ENCODE measurements at regions not wholly inside any gene's neighbourhood (a gene's known extent, or its start where the extent isn't known, plus 50 kb on each side); places are given as distances from the start of the nearest gene placed in this dataset.

GRCh38 chr1:36602184-36602583 is 119.5 kb upstream of the CSF3R start:
- DNase-seq = no peak

- no peak for DNase-seq
These were observed 117.1 kb upstream of the CSF3R start for GRCh38 chr1:36599828-36600227.

- DNase-seq = no peak
These were observed 114.8 kb upstream of the CSF3R start for GRCh38 chr1:36597514-36597913.

DNA sequence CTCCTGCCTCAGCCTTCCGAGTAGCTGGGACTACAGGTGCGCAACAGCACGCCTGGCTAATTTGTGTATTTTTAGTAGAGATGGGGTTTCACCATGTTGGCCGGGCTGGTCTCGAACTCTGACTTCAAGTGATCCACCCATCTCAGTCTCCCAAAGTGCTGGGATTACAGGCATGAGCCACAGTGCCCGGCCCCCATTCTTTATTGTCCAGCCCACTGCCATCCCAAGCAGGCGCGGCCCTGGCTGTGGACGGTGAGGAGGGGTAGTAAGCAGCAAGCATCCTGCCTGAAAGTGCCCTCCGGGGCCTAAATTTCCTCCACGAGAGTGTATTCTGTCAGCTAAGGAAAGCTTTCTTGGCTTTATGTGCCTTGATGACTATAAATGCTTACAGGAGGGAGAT is 113.2 kb upstream of the CSF3R start:
- DNase-seq = no peak

DNA sequence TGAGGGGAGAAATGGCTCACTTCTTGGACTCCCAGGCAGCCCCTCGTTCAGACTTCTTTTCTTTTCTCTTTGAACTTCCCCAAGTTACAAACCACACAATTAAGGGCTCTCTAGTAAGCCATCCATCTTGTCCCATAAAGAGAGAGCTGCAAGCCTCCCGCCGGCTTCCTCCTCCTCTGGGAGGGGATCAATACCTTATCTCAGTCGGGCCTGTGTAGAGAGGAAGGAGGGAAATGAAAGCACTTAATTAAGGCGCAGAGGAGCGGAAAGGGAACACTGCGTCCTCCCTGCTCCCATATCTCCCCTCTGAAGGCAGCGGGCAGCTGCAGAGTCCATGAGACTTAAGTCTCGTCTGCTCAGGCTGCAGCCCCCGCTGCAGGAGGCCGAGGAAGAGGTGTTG is 112.6 kb upstream of the CSF3R start:
- no peak for DNase-seq

DNA sequence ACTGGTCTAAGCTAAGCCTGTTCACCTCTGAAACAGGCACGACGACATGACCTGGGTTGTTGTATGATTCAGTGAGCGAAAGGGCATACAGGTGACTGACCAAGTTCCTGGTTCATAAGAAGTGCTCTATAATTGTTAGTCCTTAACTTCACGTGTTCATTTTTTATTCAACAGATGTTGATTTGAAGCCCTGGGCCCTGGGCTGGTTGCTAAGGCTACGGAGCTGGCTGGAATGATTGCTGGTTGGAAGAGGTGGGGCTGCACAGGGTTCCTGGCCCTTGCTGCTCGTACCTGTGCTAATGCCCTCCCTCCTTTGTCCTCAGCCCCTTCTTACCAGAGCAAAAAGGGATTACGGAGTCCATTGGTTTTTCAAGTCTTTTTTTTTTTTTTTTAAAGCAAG is 111.3 kb upstream of the CSF3R start:
- DNase-seq = no peak

DNA sequence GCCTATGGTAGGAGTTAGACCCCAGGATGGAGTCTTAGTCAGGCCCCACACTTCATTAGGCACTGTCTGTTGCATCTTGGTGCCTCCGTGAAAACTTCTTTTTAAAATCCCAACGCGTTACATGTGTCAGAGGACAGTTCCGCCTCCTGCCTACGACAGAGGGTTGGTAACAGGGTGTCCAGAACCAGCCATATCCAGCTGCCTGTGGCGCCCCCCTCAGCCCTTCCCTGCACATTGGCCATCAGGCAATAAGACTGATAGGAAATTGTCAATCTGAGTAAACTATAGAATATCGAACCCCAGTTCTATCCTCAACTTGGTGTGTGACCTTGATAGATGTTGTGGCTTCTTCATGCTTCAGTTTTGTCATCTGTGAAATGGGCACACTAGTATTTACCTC is 108.6 kb upstream of the CSF3R start:
- no peak for DNase-seq

GRCh38 chr1:36590771-36591170 is 108.1 kb upstream of the CSF3R start:
- no peak for DNase-seq

GRCh38 chr1:36590264-36590663 is 107.6 kb upstream of the CSF3R start:
- DNase-seq = no peak

GRCh38 chr1:36588972-36589371 is 106.3 kb upstream of the CSF3R start:
- no peak for DNase-seq

DNA sequence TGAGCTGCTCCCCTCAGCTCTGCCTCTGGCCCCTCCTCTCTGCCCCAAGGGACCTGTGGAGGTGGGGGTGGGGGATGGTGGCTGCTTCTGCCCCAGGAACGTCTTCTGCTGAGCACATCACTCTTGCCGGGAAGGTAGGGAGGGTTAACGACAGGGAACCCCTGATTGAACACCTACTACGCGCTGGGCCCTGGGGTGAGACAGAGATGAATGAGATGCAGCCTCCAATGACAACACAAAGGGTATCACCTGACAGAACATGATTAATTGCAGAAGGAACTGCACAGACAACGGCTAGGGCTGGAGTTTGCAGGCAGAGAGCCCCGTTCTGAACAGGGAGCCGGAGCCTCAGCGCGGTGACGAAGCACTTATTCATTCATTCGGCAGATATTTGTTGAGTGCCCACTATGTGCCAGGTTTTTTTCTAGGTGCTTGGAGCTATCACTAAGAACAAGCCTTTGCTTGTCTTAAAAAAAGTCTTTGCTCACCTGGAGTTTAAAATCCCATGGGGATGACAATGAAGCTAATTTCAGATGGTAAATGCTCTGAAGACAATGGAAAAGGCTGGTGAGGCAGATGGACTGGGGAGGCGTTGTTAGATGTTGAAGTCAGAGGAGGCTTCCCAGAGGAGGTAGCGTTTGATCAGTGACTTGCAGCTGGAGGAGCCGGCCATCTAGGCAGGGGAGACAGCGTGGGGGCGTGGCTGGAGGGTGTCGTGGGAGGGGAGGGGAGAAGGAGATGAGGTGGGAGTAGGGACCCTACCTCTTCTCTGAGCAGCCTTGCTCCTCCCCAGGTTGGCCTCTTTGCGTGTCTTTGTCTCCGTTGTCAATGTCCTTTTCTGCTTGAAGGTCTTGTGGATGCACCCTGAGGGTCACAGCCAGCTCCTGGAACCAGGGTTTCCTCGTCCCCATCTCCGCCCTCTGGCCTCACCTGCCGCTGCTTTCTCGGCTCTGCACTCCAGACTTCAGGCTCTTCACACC is 103.1 kb upstream of the CSF3R start:
- no peak for DNase-seq

GRCh38 chr1:36584874-36585453 is 102.3 kb upstream of the CSF3R start:
- no peak for DNase-seq

DNA sequence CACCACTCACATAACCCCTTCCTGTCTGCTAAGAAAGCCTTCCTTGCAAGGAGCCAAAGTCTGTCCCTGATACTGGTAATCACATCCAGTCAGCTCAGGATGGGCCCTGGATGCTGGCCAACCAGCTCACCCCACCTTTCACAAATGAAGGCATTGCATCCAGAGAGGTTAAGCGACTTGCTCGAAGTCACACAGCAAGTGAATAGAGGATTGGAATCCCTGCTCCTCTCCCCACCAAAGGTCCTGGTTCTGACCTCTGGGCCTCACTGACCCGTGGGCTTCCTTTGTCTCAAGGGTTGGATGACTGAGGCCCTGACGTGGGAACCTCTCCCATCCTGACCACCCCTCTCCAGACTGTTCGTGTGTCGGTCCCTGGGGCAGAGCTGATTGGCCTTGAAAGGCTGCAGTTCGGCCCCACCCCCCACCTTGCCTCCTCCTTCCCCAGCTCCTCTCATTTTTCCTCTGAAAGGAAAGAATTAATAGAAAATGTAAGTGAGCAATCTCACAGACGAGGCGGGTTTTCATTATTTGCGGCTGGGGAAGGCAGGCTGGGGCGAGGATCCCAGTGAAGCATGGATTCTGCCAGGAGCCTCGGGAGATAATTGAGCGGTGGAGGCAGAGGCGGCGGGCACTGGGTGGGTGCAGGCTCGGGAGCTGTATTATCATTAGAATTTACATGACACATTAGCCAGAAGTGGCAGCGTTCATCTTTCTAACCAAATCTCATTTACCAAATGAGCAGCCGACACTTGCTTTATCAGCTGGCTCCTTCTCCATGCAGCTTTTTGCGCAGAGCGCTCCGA is 101.5 kb upstream of the CSF3R start:
- no peak for DNase-seq

DNA sequence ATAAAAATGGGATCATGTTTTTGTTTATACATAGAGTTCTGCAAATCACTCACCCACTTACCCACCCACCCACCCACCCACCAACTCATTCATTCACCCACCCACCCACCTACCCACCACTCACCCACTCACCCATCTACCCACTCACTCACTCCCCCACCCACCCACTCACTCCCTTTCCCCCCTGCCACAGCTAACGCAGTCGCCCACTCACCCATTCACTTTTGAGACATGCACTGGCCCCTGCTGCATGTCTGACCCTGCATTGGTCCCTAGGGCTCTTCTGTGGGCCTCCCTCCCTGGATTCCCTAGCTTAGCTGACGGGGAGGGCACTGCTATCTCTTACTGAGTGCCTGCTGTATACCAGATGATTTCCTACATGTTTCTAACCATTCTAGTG is 100.4 kb upstream of the CSF3R start:
- no peak for DNase-seq

DNA sequence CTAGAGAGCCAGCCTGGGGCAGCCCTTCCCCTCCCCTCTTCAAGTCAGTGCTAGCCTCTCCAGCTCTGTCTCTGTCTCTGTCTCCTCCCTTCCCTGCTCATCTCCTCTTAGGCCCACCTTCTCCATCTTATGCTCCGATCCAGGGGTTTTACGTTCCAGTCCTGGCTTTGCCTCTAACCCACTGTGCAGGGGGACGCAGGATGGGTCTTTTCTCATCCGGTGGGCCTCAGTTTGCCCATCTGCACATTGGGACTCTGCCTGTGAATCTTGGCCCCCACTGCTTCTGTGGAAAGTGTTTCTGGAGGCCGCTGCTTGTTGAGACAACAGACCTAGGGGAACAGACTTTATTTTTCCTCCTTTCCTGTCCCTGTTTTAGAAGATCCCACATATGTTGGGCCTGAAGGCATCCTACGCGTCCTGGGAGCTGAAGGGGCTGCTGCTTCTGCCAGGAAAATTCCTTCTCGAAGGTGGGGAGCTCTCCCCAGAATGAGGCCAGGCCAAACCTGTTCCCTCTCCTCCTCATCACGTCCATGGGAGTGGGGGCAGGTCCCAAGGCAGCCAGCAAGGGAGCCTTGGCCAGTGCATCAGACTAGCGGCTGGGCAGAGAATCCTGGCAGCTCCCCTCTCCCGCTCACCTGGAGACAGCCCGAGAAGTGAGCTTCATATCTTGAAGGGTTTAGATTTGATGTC is 99.5 kb upstream of the CSF3R start:
- no peak for DNase-seq

DNA sequence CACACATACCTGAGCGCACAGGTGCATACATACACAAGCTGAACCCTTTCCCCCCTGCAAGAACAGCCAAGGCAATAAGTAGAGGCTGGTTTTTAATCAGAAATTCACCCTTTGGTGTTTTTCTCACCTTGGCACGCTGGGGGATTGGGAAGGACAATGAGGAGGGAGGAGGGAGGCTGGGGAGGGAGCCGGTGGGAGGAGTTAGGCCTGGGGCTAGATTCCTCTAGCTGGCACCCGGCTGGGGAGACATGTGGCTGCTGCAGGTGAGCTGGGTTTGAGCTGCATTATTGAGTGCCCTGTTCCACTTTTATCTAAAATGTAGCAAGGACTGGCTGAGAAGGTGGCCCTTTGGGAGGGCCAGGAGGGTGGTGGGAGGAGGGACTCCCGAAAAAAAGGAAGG is 97.8 kb upstream of the CSF3R start:
- no peak for DNase-seq

DNA sequence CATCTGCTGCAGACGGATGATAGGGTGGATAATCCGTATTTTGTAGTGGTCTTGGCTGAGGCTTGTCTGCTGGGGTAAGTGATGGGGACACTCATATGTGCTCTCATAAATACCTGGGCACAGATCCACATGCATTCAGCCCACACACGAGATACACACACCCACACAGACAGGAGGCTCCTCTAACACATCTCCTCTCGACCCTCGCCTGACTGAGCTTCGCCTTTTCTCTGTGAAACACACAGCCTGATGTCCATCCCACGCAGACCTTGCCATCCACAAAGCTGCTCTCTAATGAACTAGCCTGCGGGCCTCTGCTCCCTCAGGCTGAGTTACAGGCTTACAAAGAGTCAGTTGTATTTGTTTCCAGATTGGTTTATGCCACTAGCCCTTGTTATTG is 96.3 kb upstream of the CSF3R start:
- no peak for DNase-seq

DNA sequence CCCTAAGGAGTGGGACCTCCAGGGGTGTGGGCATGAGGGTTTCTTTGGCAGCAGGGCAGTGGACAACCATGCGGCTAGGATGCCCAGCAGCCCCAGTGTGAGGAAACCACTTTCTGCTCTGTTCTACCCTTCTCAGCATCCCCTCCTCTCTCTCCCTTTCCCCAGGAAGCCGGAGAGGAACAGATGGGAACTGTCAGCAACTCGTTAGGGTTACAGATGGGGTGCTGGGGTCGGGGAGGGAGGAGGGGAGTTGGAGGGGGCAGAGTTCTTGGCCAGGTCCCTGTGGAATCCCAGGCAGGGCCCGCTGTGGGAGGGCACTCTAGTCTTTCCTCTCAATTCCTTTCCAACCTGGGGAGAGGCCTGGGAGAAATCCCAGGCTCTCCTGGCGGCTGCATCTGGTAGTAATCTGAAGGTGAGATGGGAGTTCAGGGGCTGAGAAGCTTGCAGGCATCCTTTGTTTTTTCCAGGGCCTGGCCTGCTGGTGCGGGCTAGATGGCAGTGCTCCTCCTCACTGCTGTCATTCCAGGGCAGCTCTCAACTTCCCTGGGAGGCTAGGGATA is 93.9 kb upstream of the CSF3R start:
- DNase-seq = no peak

GRCh38 chr1:36576118-36576517 is 93.4 kb upstream of the CSF3R start:
- DNase-seq = peak; percentile 18 to 65

DNA sequence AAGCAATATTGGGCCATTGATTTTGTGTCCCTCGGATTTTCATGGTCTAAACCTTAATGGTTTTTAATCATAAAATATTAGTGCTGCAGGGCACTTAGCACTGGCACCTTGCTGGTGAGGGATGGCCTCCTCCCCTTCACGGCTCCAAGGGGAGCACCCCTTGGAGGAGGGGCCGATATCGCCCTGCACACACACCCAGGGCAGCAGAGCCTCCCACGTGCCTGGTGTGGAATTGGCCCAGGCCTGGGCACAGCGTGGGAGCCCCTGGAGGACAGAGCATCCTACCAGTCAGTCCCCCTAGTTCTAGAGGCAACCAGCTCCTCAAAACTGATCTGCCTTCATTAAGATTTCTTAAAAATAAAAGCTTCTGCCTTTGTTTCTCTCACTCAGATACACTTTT is 90.7 kb upstream of the CSF3R start:
- DNase-seq = no peak

- no peak for DNase-seq
These were observed 90.2 kb upstream of the CSF3R start for GRCh38 chr1:36572906-36573305.

DNA sequence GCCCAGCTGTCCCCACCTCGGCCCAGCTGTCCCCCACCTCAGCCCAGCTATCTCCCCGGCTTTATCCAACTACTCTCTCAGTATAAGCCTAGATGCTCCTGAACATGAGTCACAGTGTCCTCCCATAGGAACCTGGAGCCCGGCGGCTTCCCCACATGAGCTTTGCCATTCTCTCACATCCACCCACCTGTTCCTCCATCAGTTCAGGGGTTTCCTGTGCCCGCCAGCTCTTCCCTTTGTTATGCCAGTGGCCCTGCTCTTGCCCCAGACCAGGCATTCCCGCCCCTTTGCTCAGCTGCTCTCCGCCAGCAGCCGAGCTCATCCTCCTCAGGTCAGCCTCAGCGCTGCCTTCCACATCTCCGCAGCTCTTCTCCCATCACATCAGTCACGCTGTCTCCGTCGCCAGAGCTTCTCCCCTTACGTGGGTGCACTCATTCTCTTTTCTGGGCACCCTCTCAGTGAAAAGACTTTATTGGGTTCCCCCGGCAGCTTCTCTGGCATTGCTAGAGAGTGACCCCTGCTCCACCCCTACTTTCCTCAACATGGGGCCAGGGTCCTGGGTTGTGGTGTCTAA is 89.5 kb upstream of the CSF3R start:
- DNase-seq = no peak

Measured in NCI-H1930 (cell line).